Right atrium auricular region (tissue), 2 donors: ENCODE measurements at regions not wholly inside any gene's neighbourhood (a gene's known extent, or its start where the extent isn't known, plus 50 kb on each side); places are given as distances from the start of the nearest gene placed in this dataset.

Experiments used
- DNase-seq: peaks from one replicate; pipeline ENCODE4 v3.0.0-alpha.2; 2019; ENCODE audit warnings: low spot score
- H3K27ac ChIP-seq, 2 donors: fragments of 200-600 bp; sonication (generic); 1 replicate in 1 of 2; 2 replicates in 1 of 2; pipeline ENCODE4 v1.5.1; 2016 to 2019
- H3K27me3 ChIP-seq, 2 donors: fragments of 200-600 bp; sonication (generic); one replicate each; pipeline versions ENCODE4 v1.5.1 to v1.6.0; 2017 to 2019
- H3K36me3 ChIP-seq: fragments of 200-600 bp; sonication (generic); one replicate; pipeline ENCODE4 v1.5.1; 2016
- H3K4me1 ChIP-seq, 2 donors: fragments of 200-600 bp; sonication (generic); one replicate each; pipeline versions ENCODE4 v1.5.1 to v1.6.0; 2017 to 2019
- H3K4me3 ChIP-seq, 2 donors: fragments of 200-600 bp; sonication (generic); 1 replicate in 1 of 2; 2 replicates in 1 of 2; pipeline ENCODE4 v1.5.1; 2017 to 2019; ENCODE audit warnings: mild to moderate bottlenecking in 1 of 2, moderate library complexity in 1 of 2
- H3K9me3 ChIP-seq, 2 donors: fragments of 200-600 bp; sonication (generic); one replicate each; pipeline ENCODE4 v1.5.1; 2019
- TF ChIP-seq, protein P1 (sequence below), 2 donors: fragments of 200-600 bp; sonication (generic); IDR thresholded peaks; one replicate each; pipeline ENCODE4 v1.5.1; 2019; ENCODE audit warnings: antibody characterized with exemption in 2 of 2

DNA sequence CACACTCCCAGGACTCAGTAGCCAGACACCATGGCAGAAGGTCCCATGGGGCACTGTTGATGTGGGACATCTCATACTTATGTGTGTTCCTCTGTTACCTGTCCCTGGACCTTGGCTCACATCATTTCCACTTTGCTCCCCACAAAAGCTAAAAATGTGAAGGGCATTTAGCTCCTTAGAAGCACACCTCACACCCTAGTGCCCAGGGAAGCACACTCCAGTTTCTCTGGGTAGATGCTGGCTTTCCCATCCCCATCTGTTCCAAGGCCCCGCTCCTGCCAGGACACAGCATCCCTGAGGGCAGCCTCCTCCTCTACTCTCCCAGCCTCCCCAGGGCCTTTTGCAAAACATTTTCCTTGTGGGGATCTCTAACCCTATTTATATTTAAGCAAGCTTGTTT is 572.4 kb upstream of the MGMT start:
- DNase-seq, result no peak
- TF ChIP-seq, protein P1, sequence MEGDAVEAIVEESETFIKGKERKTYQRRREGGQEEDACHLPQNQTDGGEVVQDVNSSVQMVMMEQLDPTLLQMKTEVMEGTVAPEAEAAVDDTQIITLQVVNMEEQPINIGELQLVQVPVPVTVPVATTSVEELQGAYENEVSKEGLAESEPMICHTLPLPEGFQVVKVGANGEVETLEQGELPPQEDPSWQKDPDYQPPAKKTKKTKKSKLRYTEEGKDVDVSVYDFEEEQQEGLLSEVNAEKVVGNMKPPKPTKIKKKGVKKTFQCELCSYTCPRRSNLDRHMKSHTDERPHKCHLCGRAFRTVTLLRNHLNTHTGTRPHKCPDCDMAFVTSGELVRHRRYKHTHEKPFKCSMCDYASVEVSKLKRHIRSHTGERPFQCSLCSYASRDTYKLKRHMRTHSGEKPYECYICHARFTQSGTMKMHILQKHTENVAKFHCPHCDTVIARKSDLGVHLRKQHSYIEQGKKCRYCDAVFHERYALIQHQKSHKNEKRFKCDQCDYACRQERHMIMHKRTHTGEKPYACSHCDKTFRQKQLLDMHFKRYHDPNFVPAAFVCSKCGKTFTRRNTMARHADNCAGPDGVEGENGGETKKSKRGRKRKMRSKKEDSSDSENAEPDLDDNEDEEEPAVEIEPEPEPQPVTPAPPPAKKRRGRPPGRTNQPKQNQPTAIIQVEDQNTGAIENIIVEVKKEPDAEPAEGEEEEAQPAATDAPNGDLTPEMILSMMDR (IDR thresholded peaks at IDR 0.05), result no peak
- H3K4me1 ChIP-seq, result no peaks in the 10 kb centered on the region
- H3K9me3 ChIP-seq, result peaks cover 0 to 4% of the 10 kb centered on the region in 2 donors
- no peak overlapping the region for H3K27ac ChIP-seq
- no peaks in the 10 kb centered on the region for H3K27me3 ChIP-seq
- no peaks in the 10 kb centered on the region for H3K36me3 ChIP-seq
- H3K4me3 ChIP-seq, result no peak overlapping the region

GRCh38 chr10:128895473-128895872 is 571.6 kb upstream of the MGMT start:
- H3K27ac ChIP-seq, result no peak overlapping the region
- no peaks in the 10 kb centered on the region for H3K27me3 ChIP-seq
- no peaks in the 10 kb centered on the region for H3K4me1 ChIP-seq
- TF ChIP-seq, protein P1 (IDR thresholded peaks at IDR 0.05), result no peak
- no peaks in the 10 kb centered on the region for H3K36me3 ChIP-seq
- DNase-seq, result no peak
- H3K4me3 ChIP-seq, result no peak overlapping the region
- no peaks in the 10 kb centered on the region for H3K9me3 ChIP-seq

DNA sequence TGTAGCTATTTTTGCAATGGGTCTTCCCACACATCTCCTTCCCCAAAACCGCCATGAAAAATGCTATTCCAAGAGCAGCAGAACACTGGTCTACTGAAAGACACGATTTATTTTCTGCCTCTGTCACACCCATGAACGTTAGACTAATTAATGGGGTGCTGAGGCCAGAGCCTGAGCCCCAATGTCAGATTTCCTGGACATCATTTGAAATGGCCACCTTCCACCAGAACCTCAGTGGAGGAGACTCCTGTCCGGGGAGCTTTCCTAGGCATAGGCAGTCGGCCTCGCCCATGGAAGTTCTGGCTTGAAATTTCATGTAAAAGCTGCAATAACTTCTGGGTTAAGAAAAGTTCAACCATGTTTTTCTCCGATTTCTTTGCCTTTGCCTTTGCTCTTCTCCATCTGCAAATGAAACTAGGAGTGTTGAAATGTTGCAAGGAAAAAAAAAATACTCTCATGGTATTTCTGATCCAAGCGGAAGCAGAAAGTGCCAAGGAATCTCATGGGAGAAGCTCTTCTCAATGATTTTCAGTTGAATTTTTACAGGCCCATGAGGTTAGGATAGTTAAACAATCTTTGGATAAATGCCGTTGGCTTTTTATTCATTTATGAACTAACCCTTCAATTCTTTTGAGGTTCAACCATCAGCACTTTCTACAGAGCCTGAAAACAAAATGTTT is 570.8 kb upstream of the MGMT start:
- TF ChIP-seq, protein P1 (IDR thresholded peaks at IDR 0.05), result no peak
- Histone ChIP-seq H3K27ac (peak overlapping the region in 1 of 2 donors; percentile 11), H3K36me3 (no peaks in the 10 kb centered on the region), H3K9me3 (no peaks in the 10 kb centered on the region), H3K27me3 (no peaks in the 10 kb centered on the region), H3K4me1 (no peaks in the 10 kb centered on the region), H3K4me3 (no peak overlapping the region)
- no peak for DNase-seq

DNA sequence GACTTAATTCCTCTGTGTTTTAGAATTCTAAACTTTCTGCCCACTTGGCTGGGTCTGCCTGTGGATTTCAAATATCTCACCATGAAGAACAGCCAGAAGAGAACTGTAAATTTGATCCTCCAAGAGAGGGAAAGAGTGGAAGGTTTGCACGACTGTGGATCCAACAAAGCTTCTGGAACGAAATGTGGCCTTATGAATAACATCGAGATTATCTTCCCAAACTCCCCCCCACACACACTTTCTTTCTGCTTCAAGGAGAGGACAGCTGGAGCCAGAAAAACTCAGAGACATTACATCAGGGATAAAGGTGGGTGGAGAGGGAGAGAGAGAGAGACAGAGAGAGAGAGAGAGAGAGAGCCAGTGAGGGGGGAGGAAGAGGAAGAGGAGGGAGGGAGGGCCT is 570.1 kb upstream of the MGMT start:
- Histone ChIP-seq H3K36me3 (no peaks in the 10 kb centered on the region), H3K4me3 (no peak overlapping the region), H3K27me3 (no peaks in the 10 kb centered on the region), H3K27ac (peak overlapping the region in 1 of 2 donors; percentile 11), H3K4me1 (no peaks in the 10 kb centered on the region), H3K9me3 (no peaks in the 10 kb centered on the region)
- no peak for DNase-seq
- TF ChIP-seq, protein P1 (IDR thresholded peaks at IDR 0.05), result no peak

GRCh38 chr10:128897401-128898129 is 569.5 kb upstream of the MGMT start:
- no peaks in the 10 kb centered on the region for H3K9me3 ChIP-seq
- TF ChIP-seq, protein P1 (IDR thresholded peaks at IDR 0.05), result no peak
- DNase-seq, result no peak
- no peaks in the 10 kb centered on the region for H3K36me3 ChIP-seq
- H3K4me1 ChIP-seq, result no peaks in the 10 kb centered on the region
- H3K27ac ChIP-seq, result peak overlapping the region in 1 of 2 donors; percentile 11
- no peak overlapping the region for H3K4me3 ChIP-seq
- no peaks in the 10 kb centered on the region for H3K27me3 ChIP-seq
